ENCODE measurements at regions not wholly inside any gene's neighbourhood (a gene's known extent, or its start where the extent isn't known, plus 50 kb on each side); places are given as distances from the start of the nearest gene placed in this dataset.

- DNase-seq (no peak), ATAC-seq (no peak)
- no peak overlapping the region for H3K27ac ChIP-seq
- no peaks in the 10 kb centered on the region for H3K27me3 ChIP-seq
- H3K4me3 ChIP-seq: no peak overlapping the region
- H3K36me3 ChIP-seq: no peaks in the 10 kb centered on the region
- intact Hi-C loops (cut with DNase I): no loop called here
- H3K4me1 ChIP-seq: no peaks in the 10 kb centered on the region
- H3K9me3 ChIP-seq: no peaks in the 10 kb centered on the region
- TF ChIP-seq CTCF (IDR thresholded peaks at IDR 0.05): no peak
- 89 to 95% methylated on average over 7 of the region's 7 CpGs for WGBS, 2 donors
These were observed 265.4 kb upstream of the DCAF8L1 start for GRCh38 chrX:28246675-28247074.

- Histone ChIP-seq H3K27ac (no peak overlapping the region), H3K4me1 (no peaks in the 10 kb centered on the region), H3K27me3 (no peaks in the 10 kb centered on the region), H3K4me3 (no peak overlapping the region), H3K36me3 (no peaks in the 10 kb centered on the region), H3K9me3 (no peaks in the 10 kb centered on the region)
- intact Hi-C loops (cut with DNase I): no loop called here
- no peak for ATAC-seq
- no peak for DNase-seq
- no peak for TF ChIP-seq CTCF (IDR thresholded peaks at IDR 0.05)
These were observed 248.0 kb upstream of the DCAF8L1 start for GRCh38 chrX:28229217-28229616.

- no peak for TF ChIP-seq CTCF (IDR thresholded peaks at IDR 0.05)
- intact Hi-C loops (cut with DNase I): no loop called here
- H3K36me3 ChIP-seq: no peaks in the 10 kb centered on the region
- H3K9me3 ChIP-seq: no peaks in the 10 kb centered on the region
- no peak overlapping the region for H3K27ac ChIP-seq
- no peak for ATAC-seq
- H3K4me1 ChIP-seq: no peaks in the 10 kb centered on the region
- H3K4me3 ChIP-seq: no peak overlapping the region
- H3K27me3 ChIP-seq: no peaks in the 10 kb centered on the region
- no peak for DNase-seq
- 92 to 94% methylated on average over 1 of the region's 1 CpG for WGBS, 2 donors
These were observed 244.3 kb upstream of the DCAF8L1 start for GRCh38 chrX:28225513-28225912.

- no peak for TF ChIP-seq CTCF (IDR thresholded peaks at IDR 0.05)
- no peak for ATAC-seq
- intact Hi-C loops (cut with DNase I): no loop called here
- no peak overlapping the region for H3K4me3 ChIP-seq
- no peaks in the 10 kb centered on the region for H3K9me3 ChIP-seq
- DNase-seq: no peak
- no peaks in the 10 kb centered on the region for H3K36me3 ChIP-seq
- H3K27me3 ChIP-seq: no peaks in the 10 kb centered on the region
- WGBS, 2 donors: 83 to 90% methylated on average over 3 of the region's 3 CpGs
- no peak overlapping the region for H3K27ac ChIP-seq
- H3K4me1 ChIP-seq: no peaks in the 10 kb centered on the region
These were observed 242.7 kb upstream of the DCAF8L1 start for GRCh38 chrX:28223991-28224390.

- intact Hi-C loops (cut with DNase I): no loop called here
- ATAC-seq (no peak), DNase-seq (no peak)
- no peaks in the 10 kb centered on the region for H3K4me1 ChIP-seq
- no peak for TF ChIP-seq CTCF (IDR thresholded peaks at IDR 0.05)
- no peaks in the 10 kb centered on the region for H3K9me3 ChIP-seq
- no peak overlapping the region for H3K4me3 ChIP-seq
- no peak overlapping the region for H3K27ac ChIP-seq
- no peaks in the 10 kb centered on the region for H3K27me3 ChIP-seq
- 88 to 89% methylated on average over 5 of the region's 5 CpGs for WGBS, 2 donors
- no peaks in the 10 kb centered on the region for H3K36me3 ChIP-seq
These were observed 242.2 kb upstream of the DCAF8L1 start for GRCh38 chrX:28223469-28223868.

All from heart right ventricle (tissue), 16 donors.